ENCODE measurements at regions not wholly inside any gene's neighbourhood (a gene's known extent, or its start where the extent isn't known, plus 50 kb on each side); places are given as distances from the start of the nearest gene placed in this dataset.

- TF ChIP-seq, protein P1, sequence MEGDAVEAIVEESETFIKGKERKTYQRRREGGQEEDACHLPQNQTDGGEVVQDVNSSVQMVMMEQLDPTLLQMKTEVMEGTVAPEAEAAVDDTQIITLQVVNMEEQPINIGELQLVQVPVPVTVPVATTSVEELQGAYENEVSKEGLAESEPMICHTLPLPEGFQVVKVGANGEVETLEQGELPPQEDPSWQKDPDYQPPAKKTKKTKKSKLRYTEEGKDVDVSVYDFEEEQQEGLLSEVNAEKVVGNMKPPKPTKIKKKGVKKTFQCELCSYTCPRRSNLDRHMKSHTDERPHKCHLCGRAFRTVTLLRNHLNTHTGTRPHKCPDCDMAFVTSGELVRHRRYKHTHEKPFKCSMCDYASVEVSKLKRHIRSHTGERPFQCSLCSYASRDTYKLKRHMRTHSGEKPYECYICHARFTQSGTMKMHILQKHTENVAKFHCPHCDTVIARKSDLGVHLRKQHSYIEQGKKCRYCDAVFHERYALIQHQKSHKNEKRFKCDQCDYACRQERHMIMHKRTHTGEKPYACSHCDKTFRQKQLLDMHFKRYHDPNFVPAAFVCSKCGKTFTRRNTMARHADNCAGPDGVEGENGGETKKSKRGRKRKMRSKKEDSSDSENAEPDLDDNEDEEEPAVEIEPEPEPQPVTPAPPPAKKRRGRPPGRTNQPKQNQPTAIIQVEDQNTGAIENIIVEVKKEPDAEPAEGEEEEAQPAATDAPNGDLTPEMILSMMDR (IDR thresholded peaks at IDR 0.05), result no peak
- TF ChIP-seq POLR2A (IDR thresholded peaks at IDR 0.05), result no peak
Observed at GRCh38 chr6:137981758-137982157, 114.7 kb downstream of the TNFAIP3 start.

All from uterus (tissue), 2 donors.